Uterus (tissue), 2 donors: ENCODE measurements at regions not wholly inside any gene's neighbourhood (a gene's known extent, or its start where the extent isn't known, plus 50 kb on each side); places are given as distances from the start of the nearest gene placed in this dataset.

ENCODE experiments used
- POLR2A ChIP-seq, 2 donors: fragments of 450-650 bp; IDR thresholded peaks; one replicate each; pipeline ENCODE4 v1.6.1; 2016; ENCODE audit warnings: antibody characterized with exemption in 2 of 2, mild to moderate bottlenecking in 1 of 2, moderate library complexity in 1 of 2
- TF ChIP-seq, protein P1 (sequence below), 4 experiments: fragments of 200-600 bp in 2 of 4; fragments of 450-650 bp in 2 of 4; sonication (generic) in 2 of 4; IDR thresholded peaks; one replicate each; pipeline ENCODE4 v1.5.1; 2016 to 2019; ENCODE audit warnings: antibody characterized with exemption in 4 of 4, mild to moderate bottlenecking in 2 of 4, moderate library complexity in 1 of 4

DNA sequence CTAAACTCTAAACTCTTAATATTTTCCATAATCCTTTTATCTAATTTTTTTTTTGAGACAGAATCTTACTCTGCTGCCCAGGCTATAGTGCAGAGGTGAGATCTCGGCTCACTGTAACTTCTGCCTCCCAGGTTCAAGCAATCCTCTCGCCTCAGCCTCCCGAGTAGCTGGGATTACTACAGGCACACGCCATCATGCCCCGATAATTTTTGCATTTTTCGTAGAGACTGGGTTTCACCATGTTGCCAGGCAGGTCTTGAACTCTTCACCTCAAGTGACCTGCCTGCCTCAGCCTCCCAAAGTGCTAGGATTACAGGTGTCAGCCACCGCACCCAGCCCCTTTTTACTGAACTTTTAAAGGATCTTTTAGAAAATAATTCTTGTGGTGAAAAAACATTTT is 110.2 kb upstream of the PHF14 start:
- TF ChIP-seq, protein P1, sequence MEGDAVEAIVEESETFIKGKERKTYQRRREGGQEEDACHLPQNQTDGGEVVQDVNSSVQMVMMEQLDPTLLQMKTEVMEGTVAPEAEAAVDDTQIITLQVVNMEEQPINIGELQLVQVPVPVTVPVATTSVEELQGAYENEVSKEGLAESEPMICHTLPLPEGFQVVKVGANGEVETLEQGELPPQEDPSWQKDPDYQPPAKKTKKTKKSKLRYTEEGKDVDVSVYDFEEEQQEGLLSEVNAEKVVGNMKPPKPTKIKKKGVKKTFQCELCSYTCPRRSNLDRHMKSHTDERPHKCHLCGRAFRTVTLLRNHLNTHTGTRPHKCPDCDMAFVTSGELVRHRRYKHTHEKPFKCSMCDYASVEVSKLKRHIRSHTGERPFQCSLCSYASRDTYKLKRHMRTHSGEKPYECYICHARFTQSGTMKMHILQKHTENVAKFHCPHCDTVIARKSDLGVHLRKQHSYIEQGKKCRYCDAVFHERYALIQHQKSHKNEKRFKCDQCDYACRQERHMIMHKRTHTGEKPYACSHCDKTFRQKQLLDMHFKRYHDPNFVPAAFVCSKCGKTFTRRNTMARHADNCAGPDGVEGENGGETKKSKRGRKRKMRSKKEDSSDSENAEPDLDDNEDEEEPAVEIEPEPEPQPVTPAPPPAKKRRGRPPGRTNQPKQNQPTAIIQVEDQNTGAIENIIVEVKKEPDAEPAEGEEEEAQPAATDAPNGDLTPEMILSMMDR (IDR thresholded peaks at IDR 0.05), result no peak
- no peak for TF ChIP-seq POLR2A (IDR thresholded peaks at IDR 0.05)
